HCT116 (cell line): ENCODE measurements at regions not wholly inside any gene's neighbourhood (a gene's known extent, or its start where the extent isn't known, plus 50 kb on each side); places are given as distances from the start of the nearest gene placed in this dataset.

Source experiments
- ATAC-seq: fragments of 200-7000 bp; cut with Tn5 transposase; 2 replicates; pipeline ENCODE4 v1.9.1; 2020; ENCODE audit warnings: mild to moderate bottlenecking, moderate library complexity
- BruUV-seq: library from RNA; stranded (reverse); fragments of 400-500 nt; replicated peaks from 2 replicates; lab custom pipeline; 2021; lab: Mats Ljungman, UMichigan
- CTCF ChIA-PET: fragments of 300-600 bp; sonication (Branson Sonifier 250); formaldehyde crosslinking; loops from one replicate; lab custom pipeline; 2021; ENCODE audit warnings: antibody characterized with exemption; lab: Charles Lee
- POLR2A ChIA-PET: fragments of 300-600, 350-600 bp; sonication (Branson Sonifier 250); formaldehyde crosslinking; loops from one replicate; lab custom pipeline; 2021; ENCODE audit warnings: antibody characterized with exemption; lab: Charles Lee
- RAD21 ChIA-PET, 2 experiments: fragments of 300-600 bp; sonication (Branson Sonifier 250); formaldehyde crosslinking; loops; one replicate each; lab custom pipeline; 2023; ENCODE audit warnings: low total read pairs in 2 of 2; ENCODE audit not compliant: uncharacterized antibody in 2 of 2, unreplicated experiment in 2 of 2, low non-redundant PET in 1 of 2; lab: Charles Lee
- DNase-seq: peaks from one replicate; pipeline ENCODE4 v3.0.0-alpha.2; 2010; ENCODE audit warnings: low read depth, low spot score
- H2AFZ ChIP-seq: fragments of 200-600 bp; shearing (Covaris generic), sonication (generic); 2 replicates; pipeline ENCODE4 v1.6.1; 2017; ENCODE audit warnings: low read depth, mixed run types, mixed read lengths, antibody characterized with exemption, low read length; ENCODE audit not compliant: poor library complexity, severe bottlenecking
- H3K27ac ChIP-seq: 2 replicates; pipeline ENCODE4 v1.5.1; 2012; ENCODE audit warnings: low read depth, low read length
- H3K27me3 ChIP-seq: fragments of 200-600 bp; sonication (generic); 2 replicates; pipeline ENCODE4 v1.6.1; 2016; ENCODE audit warnings: mixed run types, low read length, mixed read lengths; ENCODE audit not compliant: insufficient read depth
- H3K36me3 ChIP-seq, 2 experiments: fragments of 200-500 bp in 1 of 2; fragments of 200-600 bp in 1 of 2; sonication (Bioruptor generic) in 1 of 2; sonication (generic) in 1 of 2; 2 replicates each; pipeline versions ENCODE4 v1.5.1 to v1.6.1; 2014 to 2016; ENCODE audit warnings: low read length in 2 of 2, inconsistent platforms in 1 of 2, mixed read lengths in 1 of 2, mixed run types in 1 of 2; ENCODE audit not compliant: insufficient read depth in 2 of 2, control insufficient read depth in 1 of 2
- H3K4me1 ChIP-seq, 2 experiments: fragments of 200-600 bp in 1 of 2; sonication (generic) in 1 of 2; 2 replicates each; pipeline versions ENCODE4 v1.5.1 to v1.6.1; 2012 to 2017; ENCODE audit warnings: low read length in 2 of 2, inconsistent platforms in 1 of 2, mild to moderate bottlenecking in 1 of 2, mixed read lengths in 1 of 2, mixed run types in 1 of 2, moderate library complexity in 1 of 2; ENCODE audit not compliant: insufficient read depth in 2 of 2, control insufficient read depth in 1 of 2
- H3K4me2 ChIP-seq: fragments of 200-600 bp; sonication (generic); 2 replicates; pipeline ENCODE4 v1.6.1; 2017; ENCODE audit warnings: mixed run types, low read length, mixed read lengths
- H3K4me3 ChIP-seq, 2 experiments: fragments of 200-600 bp in 1 of 2; sonication (generic) in 1 of 2; replicated peaks in 1 of 2; 2 replicates each; pipeline ENCODE4 v1.5.1; 2011 to 2016; ENCODE audit warnings: low read length in 2 of 2, control low read depth in 1 of 2, low read depth in 1 of 2, mild to moderate bottlenecking in 1 of 2, mixed read lengths in 1 of 2, mixed run types in 1 of 2
- H3K79me2 ChIP-seq: fragments of 200-600 bp; sonication (generic); 2 replicates; pipeline ENCODE4 v1.6.1; 2017; ENCODE audit warnings: mild to moderate bottlenecking, mixed run types, low read length, moderate library complexity, mixed read lengths; ENCODE audit not compliant: insufficient read depth
- H3K9ac ChIP-seq: fragments of 200-600 bp; sonication (generic); 2 replicates; pipeline ENCODE4 v1.6.1; 2016; ENCODE audit warnings: low read length, mixed read lengths
- H3K9me2 ChIP-seq: fragments of 200-600 bp; sonication (generic), shearing (Covaris generic); 2 replicates; pipeline ENCODE4 v1.6.1; 2017; ENCODE audit warnings: mixed run types, mild to moderate bottlenecking, moderate library complexity; ENCODE audit not compliant: insufficient read depth
- H3K9me3 ChIP-seq, 2 experiments: fragments of 200-500 bp in 1 of 2; fragments of 200-600 bp in 1 of 2; sonication (Bioruptor generic) in 1 of 2; sonication (generic) in 1 of 2; 2 replicates each; pipeline ENCODE4 v1.6.1; 2014 to 2017; ENCODE audit warnings: low read length in 2 of 2, mixed read lengths in 2 of 2, inconsistent platforms in 1 of 2, low read depth in 1 of 2, mild to moderate bottlenecking in 1 of 2, mixed run types in 1 of 2, moderate library complexity in 1 of 2; ENCODE audit not compliant: control insufficient read depth in 1 of 2, insufficient read depth in 1 of 2
- H4K20me1 ChIP-seq: fragments of 200-600 bp; sonication (generic), shearing (Covaris generic); 2 replicates; pipeline ENCODE4 v1.6.1; 2017; ENCODE audit warnings: mixed run types, mild to moderate bottlenecking, moderate library complexity; ENCODE audit not compliant: insufficient read depth
- CBX3 ChIP-seq: IDR thresholded peaks from 2 replicates; pipeline ENCODE4 v1.6.1; 2012; ENCODE audit warnings: low read depth
- CEBPB ChIP-seq: IDR thresholded peaks from 2 replicates; pipeline ENCODE4 v1.6.1; 2012; ENCODE audit warnings: low read depth
- ELF1 ChIP-seq: IDR thresholded peaks from 2 replicates; pipeline ENCODE4 v1.6.1; 2012; ENCODE audit warnings: low read depth, borderline replicate concordance
- EZH2 ChIP-seq: fragments of 200-600 bp; sonication (generic); IDR thresholded peaks from 2 replicates; pipeline ENCODE4 v1.6.1; 2017; ENCODE audit warnings: antibody characterized with exemption, mixed run types
- EZH2phosphoT487 ChIP-seq: fragments of 200-600 bp; IDR thresholded peaks from 2 replicates; pipeline ENCODE4 v1.6.1; 2018; ENCODE audit warnings: antibody characterized with exemption, borderline replicate concordance
- FOSL1 ChIP-seq: IDR thresholded peaks from 2 replicates; pipeline ENCODE4 v1.6.1; 2012; ENCODE audit warnings: low read depth
- JUND ChIP-seq: IDR thresholded peaks from 2 replicates; pipeline ENCODE4 v1.6.1; 2012
- MAX ChIP-seq: IDR thresholded peaks from 2 replicates; pipeline ENCODE4 v1.6.1; 2012
- POLR2A ChIP-seq: IDR thresholded peaks from 2 replicates; pipeline ENCODE4 v1.7.0; 2011; ENCODE audit warnings: borderline replicate concordance; ENCODE audit not compliant: insufficient read depth, insufficient read length; ENCODE audit errors: extremely low read depth
- POLR2AphosphoS5 ChIP-seq: IDR thresholded peaks from 2 replicates; pipeline ENCODE4 v1.6.1; 2011; ENCODE audit warnings: mild to moderate bottlenecking, low read depth, low read length, moderate library complexity
- SIN3A ChIP-seq: IDR thresholded peaks from 2 replicates; pipeline ENCODE4 v1.6.1; 2012; ENCODE audit warnings: low read depth
- SP1 ChIP-seq: IDR thresholded peaks from 2 replicates; pipeline ENCODE4 v1.6.1; 2012; ENCODE audit warnings: low read depth
- SRF ChIP-seq: IDR thresholded peaks from 2 replicates; pipeline ENCODE4 v1.6.1; 2012; ENCODE audit warnings: low read depth
- TCF7L2 ChIP-seq: IDR thresholded peaks from 2 replicates; pipeline ENCODE4 v1.7.0; 2011; ENCODE audit warnings: borderline replicate concordance, inconsistent platforms; ENCODE audit not compliant: insufficient read depth, insufficient read length; ENCODE audit errors: extremely low read depth
- YY1 ChIP-seq: IDR thresholded peaks from 2 replicates; pipeline ENCODE4 v1.6.1; 2011; ENCODE audit warnings: low read length, low read depth, moderate library complexity, mild to moderate bottlenecking; ENCODE audit not compliant: insufficient replicate concordance; ENCODE audit errors: extremely low read depth
- ZBTB33 ChIP-seq: IDR thresholded peaks from 2 replicates; pipeline ENCODE4 v1.6.1; 2011; ENCODE audit warnings: mild to moderate bottlenecking, low read length, moderate library complexity; ENCODE audit not compliant: insufficient replicate concordance; ENCODE audit errors: extremely low read depth
- ZFX ChIP-seq: fragments of 450-650 bp; IDR thresholded peaks from 2 replicates; pipeline ENCODE4 v1.6.1; 2017
- ZNF274 ChIP-seq: fragments of 200-500 bp; sonication (Bioruptor generic); IDR thresholded peaks from 2 replicates; pipeline ENCODE4 v1.6.1; 2014; ENCODE audit warnings: mild to moderate bottlenecking, low read depth, low read length, inconsistent platforms
- intact Hi-C: fragments of 100-400 bp; cut with micrococcal nuclease; formaldehyde crosslinking; loops from 2 replicates; pipeline ENCODE4 v1.10.0; 2022
- TF ChIP-seq, protein P1 (sequence below): IDR thresholded peaks from 2 replicates; pipeline ENCODE4 v1.6.1; 2012; ENCODE audit warnings: low read depth
- TF ChIP-seq, protein P2 (sequence below): IDR thresholded peaks from 2 replicates; pipeline ENCODE4 v1.6.1; 2012

DNA sequence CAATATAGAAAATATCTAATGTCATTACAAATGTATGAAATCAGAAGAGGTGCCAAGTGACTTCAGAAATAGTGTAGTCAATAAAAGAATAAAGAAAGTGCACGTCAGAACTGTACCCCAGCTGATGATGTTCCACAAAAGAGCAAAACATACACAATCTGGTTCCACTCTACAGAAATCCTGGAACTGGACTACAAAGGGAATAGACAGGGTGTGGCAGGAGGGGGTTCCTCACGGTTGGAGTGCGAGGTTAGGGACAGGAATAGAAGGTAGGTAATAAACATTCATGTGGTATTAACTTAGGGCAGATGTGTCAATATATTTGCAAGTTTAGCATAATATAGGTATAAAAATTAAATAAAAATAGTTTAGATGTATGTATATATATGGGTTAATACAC, 103.3 kb upstream of the GOLGA6L6 start:
- H3K9me3 ChIP-seq, result peaks cover 20 to 34% of the 10 kb centered on the region in 2 experiments
- H3K27me3 ChIP-seq, result peaks cover 22% of the 10 kb centered on the region
- no peak overlapping the region for H3K27ac ChIP-seq
- no peak overlapping the region for H3K4me2 ChIP-seq
- no peaks in the 10 kb centered on the region for H3K9me2 ChIP-seq
- no peak for TF ChIP-seq SRF
- TF ChIP-seq EZH2phosphoT487, result no peak
- no peak for TF ChIP-seq ZNF274
- no peak for TF ChIP-seq ELF1
- no peak for TF ChIP-seq JUND
- TF ChIP-seq YY1, result no peak
- TF ChIP-seq TCF7L2, result no peak
- no peak for TF ChIP-seq SP1
- no peak for TF ChIP-seq FOSL1
- TF ChIP-seq EZH2, result no peak
- no peak for TF ChIP-seq ZFX
- no peak for TF ChIP-seq CBX3
- no peak for TF ChIP-seq ZBTB33
- TF ChIP-seq POLR2A, result no peak
- TF ChIP-seq, protein P1, sequence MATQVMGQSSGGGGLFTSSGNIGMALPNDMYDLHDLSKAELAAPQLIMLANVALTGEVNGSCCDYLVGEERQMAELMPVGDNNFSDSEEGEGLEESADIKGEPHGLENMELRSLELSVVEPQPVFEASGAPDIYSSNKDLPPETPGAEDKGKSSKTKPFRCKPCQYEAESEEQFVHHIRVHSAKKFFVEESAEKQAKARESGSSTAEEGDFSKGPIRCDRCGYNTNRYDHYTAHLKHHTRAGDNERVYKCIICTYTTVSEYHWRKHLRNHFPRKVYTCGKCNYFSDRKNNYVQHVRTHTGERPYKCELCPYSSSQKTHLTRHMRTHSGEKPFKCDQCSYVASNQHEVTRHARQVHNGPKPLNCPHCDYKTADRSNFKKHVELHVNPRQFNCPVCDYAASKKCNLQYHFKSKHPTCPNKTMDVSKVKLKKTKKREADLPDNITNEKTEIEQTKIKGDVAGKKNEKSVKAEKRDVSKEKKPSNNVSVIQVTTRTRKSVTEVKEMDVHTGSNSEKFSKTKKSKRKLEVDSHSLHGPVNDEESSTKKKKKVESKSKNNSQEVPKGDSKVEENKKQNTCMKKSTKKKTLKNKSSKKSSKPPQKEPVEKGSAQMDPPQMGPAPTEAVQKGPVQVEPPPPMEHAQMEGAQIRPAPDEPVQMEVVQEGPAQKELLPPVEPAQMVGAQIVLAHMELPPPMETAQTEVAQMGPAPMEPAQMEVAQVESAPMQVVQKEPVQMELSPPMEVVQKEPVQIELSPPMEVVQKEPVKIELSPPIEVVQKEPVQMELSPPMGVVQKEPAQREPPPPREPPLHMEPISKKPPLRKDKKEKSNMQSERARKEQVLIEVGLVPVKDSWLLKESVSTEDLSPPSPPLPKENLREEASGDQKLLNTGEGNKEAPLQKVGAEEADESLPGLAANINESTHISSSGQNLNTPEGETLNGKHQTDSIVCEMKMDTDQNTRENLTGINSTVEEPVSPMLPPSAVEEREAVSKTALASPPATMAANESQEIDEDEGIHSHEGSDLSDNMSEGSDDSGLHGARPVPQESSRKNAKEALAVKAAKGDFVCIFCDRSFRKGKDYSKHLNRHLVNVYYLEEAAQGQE, result no peak
- no peak for TF ChIP-seq POLR2AphosphoS5
- TF ChIP-seq, protein P2, sequence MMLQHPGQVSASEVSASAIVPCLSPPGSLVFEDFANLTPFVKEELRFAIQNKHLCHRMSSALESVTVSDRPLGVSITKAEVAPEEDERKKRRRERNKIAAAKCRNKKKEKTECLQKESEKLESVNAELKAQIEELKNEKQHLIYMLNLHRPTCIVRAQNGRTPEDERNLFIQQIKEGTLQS, result no peak
- TF ChIP-seq CEBPB, result no peak
- no peak for TF ChIP-seq MAX
- no peak for TF ChIP-seq SIN3A
- ChIA-PET CTCF (no interaction called here), RAD21 (no interaction called here), POLR2A (no interaction called here)
- H3K36me3 ChIP-seq, result no peaks in the 10 kb centered on the region
- no TSS peak for BruUV-seq
- no peak overlapping the region for H3K4me3 ChIP-seq
- H3K4me1 ChIP-seq, result no peaks in the 10 kb centered on the region
- ATAC-seq (no peak), DNase-seq (no peak)
- no peak overlapping the region for H2AFZ ChIP-seq
- intact Hi-C loops, result no loop called here
- H4K20me1 ChIP-seq, result no peaks in the 10 kb centered on the region
- H3K79me2 ChIP-seq, result no peaks in the 10 kb centered on the region
- H3K9ac ChIP-seq, result no peak overlapping the region
